Neural progenitor cell (in vitro differentiated cells): ENCODE measurements at regions not wholly inside any gene's neighbourhood (a gene's known extent, or its start where the extent isn't known, plus 50 kb on each side); places are given as distances from the start of the nearest gene placed in this dataset.

ENCODE experiments used
- CTCF ChIP-seq: fragments of 200-600 bp; sonication (generic); IDR thresholded peaks from 2 replicates; pipeline ENCODE4 v1.5.1; 2017; ENCODE audit warnings: antibody characterized with exemption, mild to moderate bottlenecking
- EZH2 ChIP-seq: fragments of 200-600 bp; sonication (generic); IDR thresholded peaks from 2 replicates; pipeline ENCODE4 v1.6.1; 2017; ENCODE audit warnings: antibody characterized with exemption, mild to moderate bottlenecking, moderate library complexity
- EZH2phosphoT487 ChIP-seq: fragments of 200-600 bp; sonication (generic); IDR thresholded peaks from 2 replicates; pipeline ENCODE4 v1.6.1; 2017; ENCODE audit warnings: antibody characterized with exemption

- peak; percentile 89 for TF ChIP-seq CTCF
- TF ChIP-seq EZH2, result no peak
- TF ChIP-seq EZH2phosphoT487, result no peak
These were observed 112.6 kb upstream of the RALGAPA2 start for GRCh38 chr20:20824924-20825584.
